Dermis microvascular lymphatic vessel endothelial cell (primary cell): ENCODE measurements at regions not wholly inside any gene's neighbourhood (a gene's known extent, or its start where the extent isn't known, plus 50 kb on each side); places are given as distances from the start of the nearest gene placed in this dataset.

ENCODE experiments used
- DNase-seq, 2 donors: peaks; one replicate each; pipeline versions ENCODE4 v3.0.0 to v3.0.0-alpha.2; 2010; ENCODE audit warnings: low read depth in 2 of 2

- no peak for DNase-seq
Observed at GRCh38 chr16:73747328-73747727, 549.3 kb upstream of the PSMD7 start.

DNA sequence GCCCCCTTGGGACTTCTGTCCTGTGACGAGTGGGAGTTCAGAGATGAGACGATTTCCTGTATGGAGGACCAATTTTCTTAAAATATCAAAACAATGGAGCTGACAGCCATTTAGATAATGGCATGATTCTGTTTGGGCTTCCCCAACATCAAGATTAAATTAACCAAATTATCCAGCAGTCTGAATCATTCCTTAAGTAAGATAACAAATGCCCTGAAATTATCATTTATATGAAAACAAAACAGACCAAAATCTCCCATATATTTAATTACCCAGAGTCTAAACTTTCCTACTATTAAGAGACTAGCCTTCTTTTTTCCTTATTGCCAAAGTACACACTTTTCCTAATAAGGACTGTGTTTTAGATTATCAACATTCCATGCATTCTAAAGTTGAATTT, 550.1 kb upstream of the PSMD7 start:
- DNase-seq: no peak

GRCh38 chr16:73743665-73744496, 552.7 kb upstream of the PSMD7 start:
- no peak for DNase-seq

- no peak for DNase-seq
Observed at GRCh38 chr16:73739049-73739769, 557.4 kb upstream of the PSMD7 start.

- DNase-seq: no peak
Observed at GRCh38 chr16:73738266-73738665, 558.3 kb upstream of the PSMD7 start.

- no peak for DNase-seq
Observed at GRCh38 chr16:73737637-73738036, 559.0 kb upstream of the PSMD7 start.

GRCh38 chr16:73735954-73736353, 560.7 kb upstream of the PSMD7 start:
- DNase-seq: no peak

DNA sequence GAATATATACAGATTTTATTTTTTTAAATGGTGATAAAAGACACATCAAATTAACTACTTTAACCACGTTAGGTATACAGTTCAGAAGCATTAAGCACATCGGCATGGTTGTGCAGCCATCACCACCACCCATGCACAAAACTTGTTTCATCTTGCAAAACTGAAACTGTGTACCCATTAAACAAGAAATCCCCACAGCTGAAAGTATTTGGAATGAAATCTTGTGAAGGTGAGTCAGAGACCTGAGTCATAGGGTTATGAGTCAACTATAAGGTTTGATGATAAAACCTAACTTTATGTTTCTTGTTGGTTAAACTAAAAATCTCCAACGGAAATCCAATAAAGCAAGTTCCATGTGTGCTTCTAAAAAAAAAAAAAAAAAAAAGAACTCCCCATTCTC, 561.6 kb upstream of the PSMD7 start:
- DNase-seq: no peak

DNA sequence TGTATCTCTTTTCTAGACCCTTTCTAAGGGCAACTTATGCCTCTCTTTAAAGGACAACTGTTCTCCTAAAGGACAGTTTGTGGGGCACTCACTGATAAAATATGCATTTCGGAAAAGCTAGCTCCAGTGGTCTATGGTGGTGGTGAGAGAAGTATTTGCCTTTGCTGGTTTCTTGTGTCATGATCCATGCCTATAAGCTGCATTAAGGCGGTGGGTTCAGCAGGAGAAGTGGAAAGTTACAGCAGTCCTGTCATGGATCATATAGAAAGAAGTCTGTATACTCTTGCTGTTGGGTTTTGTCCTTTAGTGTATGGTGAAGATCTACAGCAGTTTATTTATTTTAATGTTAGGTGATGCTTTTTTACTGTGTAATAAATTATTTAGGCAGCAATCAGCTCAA, 563.9 kb upstream of the PSMD7 start:
- no peak for DNase-seq

DNA sequence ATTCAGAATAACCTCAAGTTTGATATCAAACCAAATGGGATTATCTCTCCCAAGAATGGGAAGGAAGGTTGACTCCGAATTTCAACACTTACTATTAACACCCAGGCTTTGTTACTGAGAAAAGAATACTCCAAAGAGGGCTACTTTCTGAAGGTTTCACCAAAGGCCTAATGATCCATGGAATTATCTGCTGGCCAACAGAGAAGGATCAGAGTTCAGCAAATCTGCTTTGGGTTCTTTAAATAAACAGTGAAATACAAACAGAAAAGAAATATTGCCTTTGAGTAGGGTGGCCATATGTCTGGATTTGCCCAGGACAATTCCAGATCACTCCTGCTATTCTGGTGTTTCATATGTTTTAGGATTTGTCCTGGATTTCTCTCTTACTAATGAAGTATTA, 564.5 kb upstream of the PSMD7 start:
- DNase-seq: no peak

DNA sequence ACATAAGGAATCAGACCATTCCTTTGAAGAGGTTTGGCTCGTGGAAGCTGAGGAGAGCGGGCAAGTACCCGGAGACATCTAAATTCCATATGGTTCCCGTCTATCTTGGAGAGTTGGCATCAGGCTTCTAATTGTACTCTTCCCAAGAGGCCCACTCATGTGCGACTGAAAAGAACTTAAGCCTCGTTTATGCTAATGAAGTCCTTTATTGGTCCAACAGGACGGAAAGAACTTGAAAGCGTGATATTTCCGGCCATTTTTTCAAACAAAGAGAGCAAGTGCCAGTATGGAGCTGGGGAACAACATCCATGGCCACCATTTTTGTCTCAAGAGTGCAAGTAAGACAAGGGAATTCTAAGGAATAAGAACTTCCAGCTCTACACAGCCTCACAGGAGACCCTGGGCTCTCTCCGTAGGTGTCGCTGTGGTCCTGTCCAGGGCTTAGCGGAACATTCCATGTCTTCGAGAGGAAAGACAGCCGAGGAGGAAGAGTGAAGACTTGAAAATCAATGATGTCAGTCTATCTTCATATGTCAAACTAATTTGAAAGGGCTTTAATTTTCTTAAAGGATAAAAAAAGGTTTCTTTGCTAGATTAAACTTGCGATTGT, 566.0 kb upstream of the PSMD7 start:
- DNase-seq: no peak

DNA sequence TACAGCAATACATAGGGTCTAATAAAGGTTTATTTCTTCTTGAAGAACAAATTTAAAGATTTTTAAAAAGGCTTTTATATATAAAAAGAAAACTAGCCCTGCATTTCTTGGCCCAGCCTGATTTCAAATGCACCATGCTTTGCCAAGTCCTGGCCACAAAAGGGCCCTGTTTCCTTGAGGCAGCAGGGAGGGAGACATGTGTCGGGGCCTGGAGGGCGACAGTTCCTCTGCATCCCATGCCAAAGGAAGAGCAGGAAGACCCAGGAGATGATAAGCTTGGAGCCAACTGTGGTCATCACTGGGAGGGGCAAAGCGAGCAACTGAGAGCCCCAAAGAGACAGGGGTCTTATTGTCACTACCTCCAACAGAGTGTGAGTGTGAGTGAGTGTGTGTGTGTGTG, 571.5 kb upstream of the PSMD7 start:
- no peak for DNase-seq

- DNase-seq: no peak
Observed at GRCh38 chr16:73724503-73724902, 572.1 kb upstream of the PSMD7 start.

DNA sequence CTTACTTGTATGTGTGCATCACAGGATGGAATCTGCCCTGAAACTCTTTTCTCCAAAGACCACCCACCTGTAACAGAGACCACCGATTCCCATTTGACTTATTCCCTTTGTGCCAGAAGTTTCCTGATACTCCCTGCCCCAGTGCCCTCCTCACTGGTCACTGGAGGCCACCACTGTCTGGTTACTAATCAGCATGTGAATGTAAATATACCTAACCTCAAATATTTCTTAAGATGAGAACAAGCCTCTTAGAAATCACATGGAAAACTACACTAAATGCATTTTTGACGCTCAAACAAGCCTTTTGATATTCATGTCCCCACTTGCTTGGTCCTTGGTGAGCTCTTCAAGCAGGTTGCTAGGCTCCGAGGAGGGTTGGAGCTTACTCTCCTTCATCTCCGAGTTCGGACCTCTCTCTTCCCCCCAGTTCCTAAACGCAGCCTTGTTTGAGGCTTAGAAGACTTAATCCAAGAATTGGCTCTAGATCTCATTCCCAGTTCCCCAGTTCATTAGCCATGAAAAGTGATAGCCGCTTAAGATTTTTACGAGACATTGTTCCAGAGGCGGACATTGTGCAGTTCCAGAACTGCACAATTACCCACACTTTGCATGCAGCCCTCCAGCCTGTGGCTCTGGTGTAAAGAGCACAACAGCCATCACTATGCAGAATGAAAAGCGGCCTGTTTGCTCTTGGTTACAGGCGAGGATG, 579.2 kb upstream of the PSMD7 start:
- DNase-seq: no peak

- DNase-seq: no peak
Observed at GRCh38 chr16:73714976-73715375, 581.6 kb upstream of the PSMD7 start.

GRCh38 chr16:73713778-73714495, 582.7 kb upstream of the PSMD7 start:
- no peak for DNase-seq

DNA sequence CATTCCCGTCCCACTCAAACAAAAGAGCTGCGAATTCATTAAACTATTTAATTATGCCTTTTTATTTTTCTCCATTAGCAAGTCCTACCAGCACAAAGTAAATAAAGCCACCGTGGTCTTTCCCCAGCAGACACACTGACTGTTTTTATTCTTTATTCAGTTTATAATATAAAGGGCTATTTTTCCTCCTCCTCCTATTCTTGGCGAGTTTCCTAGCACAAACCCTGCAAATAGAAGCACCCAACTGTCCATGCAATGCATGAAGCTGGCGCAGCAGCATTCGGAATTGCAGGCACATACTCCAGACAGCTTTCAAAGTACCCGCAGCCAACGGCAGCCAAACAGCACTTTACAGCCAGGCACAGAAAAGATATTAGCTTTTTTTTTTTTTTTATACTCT, 583.4 kb upstream of the PSMD7 start:
- no peak for DNase-seq

- no peak for DNase-seq
Observed at GRCh38 chr16:73711406-73712080, 585.1 kb upstream of the PSMD7 start.

DNA sequence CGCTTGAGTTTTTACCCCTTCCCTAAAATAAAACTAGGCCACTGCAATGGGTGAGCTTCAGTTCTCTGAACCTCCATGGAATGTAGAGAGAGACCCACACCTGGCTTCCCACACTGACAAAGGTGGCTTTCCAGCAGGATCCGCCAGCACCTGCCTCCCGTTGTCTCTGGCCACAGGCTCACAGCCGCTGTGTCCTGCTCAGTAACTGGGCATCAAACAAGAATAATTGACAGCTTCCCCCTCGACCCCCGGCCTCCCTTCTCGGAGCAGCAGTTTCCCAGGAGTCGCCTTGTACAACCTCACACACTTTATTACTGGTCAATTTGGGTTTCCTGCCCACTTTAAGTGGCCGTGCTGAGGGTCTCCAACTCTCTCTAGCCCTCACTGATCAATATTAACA, 586.1 kb upstream of the PSMD7 start:
- DNase-seq: no peak

GRCh38 chr16:73707863-73708262, 588.8 kb upstream of the PSMD7 start:
- no peak for DNase-seq

DNA sequence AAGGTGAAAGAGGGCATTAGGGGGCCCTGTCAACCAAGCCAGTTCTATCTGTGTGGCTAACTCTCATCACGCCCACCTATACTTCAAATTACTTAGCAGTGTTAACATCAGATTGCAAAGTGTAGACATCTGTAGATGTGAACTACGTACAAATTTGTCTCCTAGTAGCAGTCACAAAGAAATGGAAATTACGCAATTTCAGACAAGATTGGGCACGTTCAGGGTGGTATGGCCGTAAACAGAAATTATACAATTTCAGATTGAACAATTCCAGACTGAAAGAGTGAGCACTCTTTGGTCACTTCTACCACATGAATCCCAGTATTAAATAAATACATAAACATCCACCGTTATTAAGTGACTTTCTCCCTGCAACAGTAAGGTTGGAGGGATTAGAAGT, 592.7 kb upstream of the PSMD7 start:
- DNase-seq: no peak
